Anterior cingulate cortex (tissue), 58 donors: ENCODE measurements at regions not wholly inside any gene's neighbourhood (a gene's known extent, or its start where the extent isn't known, plus 50 kb on each side); places are given as distances from the start of the nearest gene placed in this dataset.

Source experiments
- DNase-seq, 58 donors: peaks; one replicate each; lab custom pipeline; 2025; lab: John Stamatoyannopoulos, UW

- DNase-seq: no peak
Measured at GRCh38 chr18:7341581-7342337, 110.9 kb downstream of the LRRC30 start.

GRCh38 chr18:7349181-7349837 is 118.4 kb downstream of the LRRC30 start:
- no peak for DNase-seq

- no peak for DNase-seq
Measured at GRCh38 chr18:7358989-7359726, 128.3 kb downstream of the LRRC30 start.

- DNase-seq: no peak
Measured at GRCh38 chr18:7360606-7361170, 129.8 kb downstream of the LRRC30 start.

- no peak for DNase-seq
Measured at GRCh38 chr18:7363338-7363737, 132.4 kb downstream of the LRRC30 start.

GRCh38 chr18:7366597-7366996 is 135.7 kb downstream of the LRRC30 start:
- DNase-seq: no peak

GRCh38 chr18:7367336-7367735 is 136.4 kb downstream of the LRRC30 start:
- DNase-seq: no peak

- no peak for DNase-seq
Measured at GRCh38 chr18:7369006-7369405, 138.1 kb downstream of the LRRC30 start.

GRCh38 chr18:7370375-7370774 is 139.5 kb downstream of the LRRC30 start:
- peak in 6 of 58 donors; percentile 3 to 15 (median 6) for DNase-seq

GRCh38 chr18:7370802-7371201 is 139.9 kb downstream of the LRRC30 start:
- peak in 2 of 58 donors; percentile 3 to 11 for DNase-seq

GRCh38 chr18:7373441-7373840 is 142.6 kb downstream of the LRRC30 start:
- no peak for DNase-seq

GRCh38 chr18:7381307-7381706 is 150.4 kb downstream of the LRRC30 start:
- no peak for DNase-seq

GRCh38 chr18:7382328-7383001 is 151.6 kb downstream of the LRRC30 start:
- DNase-seq: no peak

GRCh38 chr18:7383002-7383980 is 152.4 kb downstream of the LRRC30 start:
- no peak for DNase-seq

GRCh38 chr18:7388741-7389140 is 157.9 kb downstream of the LRRC30 start:
- DNase-seq: no peak

GRCh38 chr18:7390731-7391492 is 160.0 kb downstream of the LRRC30 start:
- no peak for DNase-seq

GRCh38 chr18:7393080-7393479 is 162.2 kb downstream of the LRRC30 start:
- no peak for DNase-seq

GRCh38 chr18:7394050-7394659 is 163.3 kb downstream of the LRRC30 start:
- DNase-seq: no peak
